Neural cell (in vitro differentiated cells): ENCODE measurements at regions not wholly inside any gene's neighbourhood (a gene's known extent, or its start where the extent isn't known, plus 50 kb on each side); places are given as distances from the start of the nearest gene placed in this dataset.

ENCODE experiments used
- H2AFZ ChIP-seq: fragments of 200-600, 300-800 bp; sonication (generic), shearing (Covaris generic); 2 replicates; pipeline ENCODE4 v1.6.0; 2014; ENCODE audit warnings: low read depth, mild to moderate bottlenecking, antibody characterized with exemption, low read length, moderate library complexity
- H3F3A ChIP-seq: fragments of 200-600 bp; shearing (Covaris generic); 2 replicates; pipeline ENCODE4 v1.6.1; 2016; ENCODE audit warnings: mild to moderate bottlenecking, moderate library complexity, mixed read lengths, antibody characterized with exemption, low read length; ENCODE audit not compliant: insufficient read depth, poor library complexity, severe bottlenecking
- H3K27ac ChIP-seq: fragments of 200-600, 300-800 bp; sonication (generic), shearing (Covaris generic); 2 replicates; pipeline ENCODE4 v1.5.1; 2014; ENCODE audit warnings: mild to moderate bottlenecking, low read length, moderate library complexity
- H3K27me3 ChIP-seq: fragments of 300-800, 200-600 bp; sonication (generic), shearing (Covaris generic); 2 replicates; pipeline ENCODE4 v1.6.0; 2014; ENCODE audit warnings: mild to moderate bottlenecking, low read depth, low read length, moderate library complexity; ENCODE audit not compliant: insufficient read depth
- H3K36me3 ChIP-seq: fragments of 300-800, 200-600 bp; sonication (generic), shearing (Covaris generic); 2 replicates; pipeline ENCODE4 v1.5.1; 2014; ENCODE audit warnings: mild to moderate bottlenecking, antibody characterized with exemption, low read length, moderate library complexity; ENCODE audit not compliant: insufficient read depth
- H3K4me2 ChIP-seq: fragments of 300-800, 200-600 bp; sonication (generic), shearing (Covaris generic); 2 replicates; pipeline ENCODE4 v1.6.0; 2014; ENCODE audit warnings: mild to moderate bottlenecking, low read length
- H3K4me3 ChIP-seq: fragments of 300-800, 200-600 bp; sonication (generic), shearing (Covaris generic); 2 replicates; pipeline ENCODE4 v1.5.1; 2014; ENCODE audit warnings: mild to moderate bottlenecking, low read length, moderate library complexity
- H3K79me2 ChIP-seq: fragments of 200-600 bp; shearing (Covaris generic); replicated peaks from 2 replicates; pipeline ENCODE4 v1.6.0; 2014; ENCODE audit warnings: mild to moderate bottlenecking, low read length, moderate library complexity; ENCODE audit not compliant: insufficient read depth
- H3K9ac ChIP-seq: fragments of 300-800, 200-600 bp; sonication (generic), shearing (Covaris generic); 2 replicates; pipeline ENCODE4 v1.6.1; 2016; ENCODE audit warnings: mild to moderate bottlenecking, low read length, mixed read lengths
- H3K9me2 ChIP-seq: fragments of 200-600 bp; shearing (Covaris generic); 2 replicates; pipeline ENCODE4 v1.6.1; 2016; ENCODE audit warnings: mild to moderate bottlenecking, low read length, mixed read lengths; ENCODE audit not compliant: insufficient read depth
- H3K9me3 ChIP-seq: fragments of 200-600, 300-800 bp; sonication (generic), shearing (Covaris generic); 2 replicates; pipeline ENCODE4 v1.6.1; 2016; ENCODE audit warnings: mild to moderate bottlenecking, mixed run types, low read length, moderate library complexity, mixed read lengths
- H4K20me1 ChIP-seq: fragments of 200-600 bp; shearing (Covaris generic); 2 replicates; pipeline ENCODE4 v1.6.1; 2016; ENCODE audit warnings: mild to moderate bottlenecking, mixed run types; ENCODE audit not compliant: insufficient read depth
- CTCF ChIP-seq: fragments of 450-650 bp; IDR thresholded peaks from 2 replicates; pipeline ENCODE4 v1.5.1; 2014; ENCODE audit warnings: antibody characterized with exemption, mild to moderate bottlenecking, moderate library complexity; ENCODE audit not compliant: poor library complexity, severe bottlenecking
- EP300 ChIP-seq: fragments of 450-650 bp; conservative IDR thresholded peaks from 2 replicates; pipeline ENCODE4 v1.6.1; 2014; ENCODE audit warnings: antibody characterized with exemption, mild to moderate bottlenecking, moderate library complexity; ENCODE audit not compliant: poor library complexity, severe bottlenecking
- EZH2 ChIP-seq: fragments of 200-600, 300-800 bp; shearing (Covaris generic), sonication (generic); IDR thresholded peaks from 2 replicates; pipeline ENCODE4 v1.6.1; 2014; ENCODE audit warnings: antibody characterized with exemption, low read length, borderline replicate concordance, mild to moderate bottlenecking; ENCODE audit not compliant: insufficient read depth, poor library complexity, severe bottlenecking
- MXI1 ChIP-seq: fragments of 450-650 bp; conservative IDR thresholded peaks from 2 replicates; pipeline ENCODE4 v1.6.1; 2014; ENCODE audit warnings: antibody characterized with exemption, mild to moderate bottlenecking; ENCODE audit not compliant: poor library complexity, severe bottlenecking
- POLR2AphosphoS5 ChIP-seq: IDR thresholded peaks from 2 replicates; pipeline ENCODE4 v1.6.1; 2012
- RAD21 ChIP-seq: fragments of 450-650 bp; conservative IDR thresholded peaks from 2 replicates; pipeline ENCODE4 v1.6.1; 2014; ENCODE audit warnings: antibody characterized with exemption, mild to moderate bottlenecking, moderate library complexity
- REST ChIP-seq: IDR thresholded peaks from 2 replicates; pipeline ENCODE4 v1.6.1; 2012; ENCODE audit warnings: borderline replicate concordance
- SMC3 ChIP-seq: fragments of 450-650 bp; conservative IDR thresholded peaks from 2 replicates; pipeline ENCODE4 v1.6.1; 2014; ENCODE audit warnings: antibody characterized with exemption, mild to moderate bottlenecking, moderate library complexity; ENCODE audit not compliant: poor library complexity
- TAF1 ChIP-seq: IDR thresholded peaks from 2 replicates; pipeline ENCODE4 v1.6.1; 2012; ENCODE audit warnings: low read depth

GRCh38 chr1:4016351-4017130 is 116.5 kb upstream of the C1orf174 start:
- Histone ChIP-seq H2AFZ (no peak overlapping the region), H3K9me3 (no peaks in the 10 kb centered on the region), H3K27me3 (no peaks in the 10 kb centered on the region), H3K9me2 (no peaks in the 10 kb centered on the region), H3K4me3 (no peak overlapping the region), H4K20me1 (no peaks in the 10 kb centered on the region), H3K79me2 (no peaks in the 10 kb centered on the region), H3K27ac (no peak overlapping the region), H3K9ac (no peak overlapping the region), H3K4me2 (no peak overlapping the region), H3K36me3 (no peaks in the 10 kb centered on the region), H3F3A (no peaks in the 10 kb centered on the region)
- TF ChIP-seq CTCF (no peak), POLR2AphosphoS5 (no peak), EP300 (no peak)

GRCh38 chr1:4017636-4018365 is 117.7 kb upstream of the C1orf174 start:
- Histone ChIP-seq H3K9me3 (no peaks in the 10 kb centered on the region), H3K27ac (no peak overlapping the region), H3K9ac (no peak overlapping the region), H3K4me3 (no peak overlapping the region), H3K36me3 (no peaks in the 10 kb centered on the region), H3K27me3 (no peaks in the 10 kb centered on the region), H3F3A (no peaks in the 10 kb centered on the region), H3K79me2 (no peaks in the 10 kb centered on the region), H2AFZ (no peak overlapping the region), H3K9me2 (no peaks in the 10 kb centered on the region), H3K4me2 (no peak overlapping the region), H4K20me1 (no peaks in the 10 kb centered on the region)
- TF ChIP-seq POLR2AphosphoS5 (no peak), TAF1 (no peak), RAD21 (no peak), EZH2 (no peak), REST (no peak), CTCF (no peak), SMC3 (no peak), MXI1 (no peak), EP300 (no peak)
